ENCODE measurements at regions not wholly inside any gene's neighbourhood (a gene's known extent, or its start where the extent isn't known, plus 50 kb on each side); places are given as distances from the start of the nearest gene placed in this dataset.
A peak's percentile ranks its signal among the peaks of the same experiment; 100 is the strongest.

GRCh38 chr1:29806646-29807319, 570.5 kb downstream of the PTPRU start:
- peaks cover 8% of the 10 kb centered on the region for H3K27me3 Mint-ChIP-seq (ENCODE audit: insufficient read depth, low read depth)
- H3K4me1 Mint-ChIP-seq = peaks cover 24% of the 10 kb centered on the region
- no peak overlapping the region for H3K27ac ChIP-seq
- no peak overlapping the region for H3K4me3 Mint-ChIP-seq
- H3K9me3 Mint-ChIP-seq = no peaks in the 10 kb centered on the region
- no peak overlapping the region for H3K4me3 ChIP-seq
- H3K36me3 Mint-ChIP-seq = no peaks in the 10 kb centered on the region
- no peaks in the 10 kb centered on the region for H3K79me2 ChIP-seq (ENCODE audit: low read depth)
- H2AFZ ChIP-seq (replicated peaks) = no peak overlapping the region
- no peaks in the 10 kb centered on the region for H3K9me3 ChIP-seq (ENCODE audit: low read depth)
- no peaks in the 10 kb centered on the region for H3F3A ChIP-seq (ENCODE audit: low read depth)
- no peak overlapping the region for H3K9ac ChIP-seq
- no peaks in the 10 kb centered on the region for H4K20me1 ChIP-seq (ENCODE audit: low read depth)
- no peaks in the 10 kb centered on the region for H3K36me3 ChIP-seq
- peak overlapping the region; percentile 74 for H3K27ac Mint-ChIP-seq
- H3K27me3 ChIP-seq = no peaks in the 10 kb centered on the region
- no peak overlapping the region for H3K4me2 ChIP-seq
- peak; percentile 40 for DNase-seq (ENCODE audit: low spot score)
- H3K4me1 ChIP-seq = peaks cover 4% of the 10 kb centered on the region
- TF ChIP-seq EZH2 (IDR thresholded peaks at IDR 0.05) = no peak
- TF ChIP-seq EZH2phosphoT487 (IDR thresholded peaks at IDR 0.05) = no peak
- TF ChIP-seq CTCF (IDR thresholded peaks at IDR 0.05) = no peak

- Histone ChIP-seq H3K9me3 (ENCODE audit: low read depth) (no peaks in the 10 kb centered on the region), H3K27me3 (no peaks in the 10 kb centered on the region), H2AFZ (replicated peaks) (no peak overlapping the region), H3K36me3 (no peaks in the 10 kb centered on the region), H3F3A (ENCODE audit: low read depth) (no peaks in the 10 kb centered on the region), H3K79me2 (ENCODE audit: low read depth) (no peaks in the 10 kb centered on the region), H3K4me3 (no peak overlapping the region), H3K4me2 (no peak overlapping the region), H3K9ac (no peak overlapping the region), H3K4me1 (peaks cover 4% of the 10 kb centered on the region), H3K27ac (no peak overlapping the region), H4K20me1 (ENCODE audit: low read depth) (no peaks in the 10 kb centered on the region)
- H3K9me3 Mint-ChIP-seq = no peaks in the 10 kb centered on the region
- H3K36me3 Mint-ChIP-seq = no peaks in the 10 kb centered on the region
- H3K27me3 Mint-ChIP-seq (ENCODE audit: insufficient read depth, low read depth) = peaks cover 7% of the 10 kb centered on the region
- TF ChIP-seq EZH2phosphoT487 (IDR thresholded peaks at IDR 0.05) (no peak), CTCF (IDR thresholded peaks at IDR 0.05) (no peak), EZH2 (IDR thresholded peaks at IDR 0.05) (no peak)
- no peak for DNase-seq (ENCODE audit: low spot score)
- H3K4me3 Mint-ChIP-seq = no peak overlapping the region
- no peak overlapping the region for H3K27ac Mint-ChIP-seq
- peaks cover 27% of the 10 kb centered on the region for H3K4me1 Mint-ChIP-seq
These were observed 569.5 kb downstream of the PTPRU start for GRCh38 chr1:29805896-29806160.

- Histone ChIP-seq H3K27me3 (no peaks in the 10 kb centered on the region), H4K20me1 (ENCODE audit: low read depth) (no peaks in the 10 kb centered on the region), H3K27ac (no peak overlapping the region), H3K4me1 (peaks cover 4% of the 10 kb centered on the region), H3F3A (ENCODE audit: low read depth) (no peaks in the 10 kb centered on the region), H3K79me2 (ENCODE audit: low read depth) (no peaks in the 10 kb centered on the region), H3K9ac (no peak overlapping the region), H3K4me3 (no peak overlapping the region), H3K36me3 (no peaks in the 10 kb centered on the region), H2AFZ (replicated peaks) (no peak overlapping the region), H3K4me2 (no peak overlapping the region), H3K9me3 (ENCODE audit: low read depth) (no peaks in the 10 kb centered on the region)
- no peak overlapping the region for H3K4me3 Mint-ChIP-seq
- no peak overlapping the region for H3K27ac Mint-ChIP-seq
- no peaks in the 10 kb centered on the region for H3K9me3 Mint-ChIP-seq
- no peak for TF ChIP-seq CTCF (IDR thresholded peaks at IDR 0.05)
- no peak for TF ChIP-seq EZH2phosphoT487 (IDR thresholded peaks at IDR 0.05)
- TF ChIP-seq EZH2 (IDR thresholded peaks at IDR 0.05) = no peak
- peaks cover 4% of the 10 kb centered on the region for H3K27me3 Mint-ChIP-seq (ENCODE audit: insufficient read depth, low read depth)
- no peak for DNase-seq (ENCODE audit: low spot score)
- peaks cover 27% of the 10 kb centered on the region for H3K4me1 Mint-ChIP-seq
- H3K36me3 Mint-ChIP-seq = no peaks in the 10 kb centered on the region
These were observed 569.0 kb downstream of the PTPRU start for GRCh38 chr1:29805122-29805895.

All from neural progenitor cell (in vitro differentiated cells).